Mesenchymal stem cell (in vitro differentiated cells and primary cell): ENCODE measurements at regions not wholly inside any gene's neighbourhood (a gene's known extent, or its start where the extent isn't known, plus 50 kb on each side); places are given as distances from the start of the nearest gene placed in this dataset.
A peak's percentile ranks its signal among the peaks of the same experiment; 100 is the strongest.

Experiments
- DNase-seq: peaks from one replicate; pipeline ENCODE4 v3.0.0-alpha.2; 2013
- H2AFZ ChIP-seq: one replicate; pipeline ENCODE4 v1.6.1; 2013; ENCODE audit warnings: low read depth, mild to moderate bottlenecking, control low read depth, inconsistent platforms, low read length, moderate library complexity
- H2AK5ac ChIP-seq: 2 replicates; pipeline ENCODE4 v1.6.1; 2013; ENCODE audit warnings: low read length, moderate library complexity, mild to moderate bottlenecking, inconsistent platforms; ENCODE audit not compliant: severe bottlenecking
- H2BK120ac ChIP-seq: one replicate; pipeline ENCODE4 v1.6.1; 2013; ENCODE audit warnings: low read depth, mild to moderate bottlenecking, inconsistent platforms, low read length, moderate library complexity
- H2BK12ac ChIP-seq, 2 experiments: one replicate each; pipeline ENCODE4 v1.6.1; 2013; ENCODE audit warnings: inconsistent platforms in 2 of 2, low read length in 2 of 2, mild to moderate bottlenecking in 2 of 2, moderate library complexity in 2 of 2, control low read depth in 1 of 2
- H2BK15ac ChIP-seq: one replicate; pipeline ENCODE4 v1.6.1; 2013; ENCODE audit warnings: mild to moderate bottlenecking, low read depth, inconsistent platforms; ENCODE audit not compliant: poor library complexity, severe bottlenecking
- H2BK5ac ChIP-seq: 2 replicates; pipeline ENCODE4 v1.6.1; 2013; ENCODE audit warnings: low read depth, mild to moderate bottlenecking, low read length, control low read depth, inconsistent platforms; ENCODE audit not compliant: poor library complexity, severe bottlenecking
- H3K14ac ChIP-seq, 2 experiments: one replicate each; pipeline ENCODE4 v1.6.1; 2013; ENCODE audit warnings: inconsistent platforms in 2 of 2, low read length in 2 of 2, control low read depth in 1 of 2, mild to moderate bottlenecking in 1 of 2, moderate library complexity in 1 of 2
- H3K18ac ChIP-seq, 2 experiments: one replicate each; pipeline ENCODE4 v1.6.1; 2013; ENCODE audit warnings: inconsistent platforms in 2 of 2, low read length in 2 of 2, control low read depth in 1 of 2, low read depth in 1 of 2, mild to moderate bottlenecking in 1 of 2
- H3K23ac ChIP-seq, 2 experiments: one replicate each; pipeline ENCODE4 v1.6.1; 2013; ENCODE audit warnings: inconsistent platforms in 2 of 2, low read length in 2 of 2, mild to moderate bottlenecking in 2 of 2, moderate library complexity in 2 of 2, control low read depth in 1 of 2
- H3K27ac ChIP-seq: 2 replicates; pipeline ENCODE4 v1.5.1; 2013; ENCODE audit warnings: mild to moderate bottlenecking, moderate library complexity, low read length, control low read depth, inconsistent platforms; ENCODE audit not compliant: poor library complexity, severe bottlenecking
- H3K27me3 ChIP-seq, 2 experiments: 2 replicates each; pipeline versions ENCODE4 v1.6.1 to v1.7.0; 2013; ENCODE audit warnings: low read length in 2 of 2, mild to moderate bottlenecking in 2 of 2, moderate library complexity in 2 of 2, control low read depth in 1 of 2, inconsistent platforms in 1 of 2; ENCODE audit not compliant: control insufficient read depth in 1 of 2, insufficient read depth in 1 of 2
- H3K36me3 ChIP-seq, 2 experiments: 2 replicates each; pipeline versions ENCODE4 v1.6.1 to v1.7.0; 2013; ENCODE audit warnings: low read length in 2 of 2, control low read depth in 1 of 2, inconsistent platforms in 1 of 2, low read depth in 1 of 2, mild to moderate bottlenecking in 1 of 2; ENCODE audit not compliant: insufficient read depth in 2 of 2, control insufficient read depth in 1 of 2
- H3K4ac ChIP-seq, 2 experiments: one replicate each; pipeline ENCODE4 v1.6.1; 2013; ENCODE audit warnings: inconsistent platforms in 2 of 2, low read length in 2 of 2, mild to moderate bottlenecking in 2 of 2, moderate library complexity in 2 of 2, control low read depth in 1 of 2, low read depth in 1 of 2
- H3K4me1 ChIP-seq: 2 replicates; pipeline ENCODE4 v1.6.1; 2013; ENCODE audit warnings: low read depth, low read length, control low read depth; ENCODE audit not compliant: control insufficient read depth, insufficient read depth
- H3K4me2 ChIP-seq: 2 replicates; pipeline ENCODE4 v1.6.1; 2013; ENCODE audit warnings: low read length, mild to moderate bottlenecking, inconsistent platforms; ENCODE audit not compliant: poor library complexity, severe bottlenecking
- H3K4me3 ChIP-seq, 2 experiments: 2 replicates each; pipeline versions ENCODE4 v1.5.1 to v1.7.0; 2013; ENCODE audit warnings: low read length in 2 of 2, mild to moderate bottlenecking in 2 of 2, control low read depth in 1 of 2, low read depth in 1 of 2; ENCODE audit not compliant: insufficient read depth in 1 of 2
- H3K79me1 ChIP-seq: replicated peaks from 2 replicates; pipeline ENCODE4 v1.6.1; 2013; ENCODE audit warnings: mild to moderate bottlenecking, control low read depth, low read length, inconsistent platforms; ENCODE audit not compliant: poor library complexity, severe bottlenecking
- H3K9ac ChIP-seq: 2 replicates; pipeline ENCODE4 v1.7.0; 2013; ENCODE audit warnings: mild to moderate bottlenecking, low read length, moderate library complexity
- H3K9me3 ChIP-seq: 2 replicates; pipeline ENCODE4 v1.7.0; 2013; ENCODE audit warnings: mild to moderate bottlenecking, low read length; ENCODE audit not compliant: control insufficient read depth
- H4K8ac ChIP-seq: one replicate; pipeline ENCODE4 v1.6.1; 2013; ENCODE audit warnings: inconsistent platforms, mild to moderate bottlenecking, low read length, moderate library complexity
- H4K91ac ChIP-seq: one replicate; pipeline ENCODE4 v1.6.1; 2013; ENCODE audit warnings: mild to moderate bottlenecking, low read length, inconsistent platforms
- WGBS: methylation state at CpG from one replicate; pipeline ENCODE4 v1.1.7; 2013; ENCODE audit warnings: mixed read lengths; 5-methylcytosine and 5-hydroxymethylcytosine counted together

DNA sequence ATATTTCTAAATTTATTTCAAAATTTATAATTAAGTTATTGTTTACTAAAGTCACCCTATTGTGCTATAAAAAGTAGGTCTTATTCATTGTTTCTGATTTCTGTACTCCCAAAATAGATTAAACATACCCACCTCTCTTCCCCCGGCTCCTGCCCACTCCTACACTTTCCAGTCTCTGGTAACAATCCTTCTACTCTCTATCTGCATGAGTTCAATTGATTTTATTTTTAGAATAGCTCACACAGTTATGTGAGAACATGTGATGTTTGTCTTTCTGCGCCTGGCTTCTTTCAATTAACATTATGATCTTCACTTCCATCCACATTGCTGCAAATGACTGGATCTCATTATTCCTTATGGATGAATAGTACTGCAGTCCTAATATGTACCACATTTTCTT lies 269.3 kb downstream of the ACTRT1 start:
- Histone ChIP-seq H3K4me1 (no peaks in the 10 kb centered on the region), H2BK15ac (no peak overlapping the region), H3K4me2 (no peak overlapping the region), H3K9me3 (peaks cover 3% of the 10 kb centered on the region), H3K4me3 (no peak overlapping the region), H3K79me1 (no peaks in the 10 kb centered on the region), H2BK5ac (no peak overlapping the region), H3K36me3 (no peaks in the 10 kb centered on the region), H3K9ac (no peak overlapping the region), H3K18ac (no peak overlapping the region), H4K8ac (no peak overlapping the region), H3K4ac (no peak overlapping the region), H2AK5ac (no peak overlapping the region), H4K91ac (no peak overlapping the region), H2BK12ac (no peak overlapping the region), H3K27me3 (no peaks in the 10 kb centered on the region), H2AFZ (no peak overlapping the region), H2BK120ac (no peak overlapping the region), H3K23ac (no peak overlapping the region), H3K27ac (no peak overlapping the region), H3K14ac (no peak overlapping the region)
- DNase-seq, result no peak
- no CpG with 5 or more reads among the region's 2 CpGs for WGBS

DNA sequence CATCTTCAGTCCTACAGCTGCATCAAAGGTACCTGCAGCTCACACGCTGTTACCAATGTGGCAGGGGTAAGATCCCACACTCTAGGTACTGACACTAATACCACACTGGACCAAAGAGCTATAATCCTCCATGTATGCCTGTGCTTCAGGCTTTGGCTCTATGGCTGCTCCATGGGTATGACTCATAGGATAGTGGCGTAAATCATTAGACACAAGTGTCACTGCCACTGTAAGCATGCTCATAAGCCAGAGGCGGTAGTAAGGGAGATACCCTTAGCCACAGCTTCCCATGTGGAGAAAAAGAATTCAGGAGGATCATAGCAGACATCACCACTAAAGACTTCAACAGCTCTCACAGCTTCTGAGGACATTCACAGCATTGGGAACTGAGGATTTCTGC lies 287.5 kb downstream of the ACTRT1 start:
- H3K9me3 ChIP-seq, result no peaks in the 10 kb centered on the region
- DNase-seq, result peak; percentile 32
- no peak overlapping the region for H2AFZ ChIP-seq
- no peak overlapping the region for H4K91ac ChIP-seq
- H3K4ac ChIP-seq, result no peak overlapping the region
- H3K4me1 ChIP-seq, result peaks cover 2% of the 10 kb centered on the region
- H3K27ac ChIP-seq, result no peak overlapping the region
- no peak overlapping the region for H3K18ac ChIP-seq
- no peak overlapping the region for H2AK5ac ChIP-seq
- H4K8ac ChIP-seq, result no peak overlapping the region
- no peak overlapping the region for H3K4me3 ChIP-seq
- no peak overlapping the region for H2BK120ac ChIP-seq
- 80% methylated on average over 1 of the region's 3 CpGs for WGBS
- no peaks in the 10 kb centered on the region for H3K36me3 ChIP-seq
- H3K14ac ChIP-seq, result no peak overlapping the region
- H3K9ac ChIP-seq, result no peak overlapping the region
- no peak overlapping the region for H3K23ac ChIP-seq
- no peaks in the 10 kb centered on the region for H3K27me3 ChIP-seq
- no peak overlapping the region for H2BK5ac ChIP-seq
- H2BK12ac ChIP-seq, result no peak overlapping the region
- no peak overlapping the region for H3K4me2 ChIP-seq
- no peaks in the 10 kb centered on the region for H3K79me1 ChIP-seq
- H2BK15ac ChIP-seq, result no peak overlapping the region

DNA sequence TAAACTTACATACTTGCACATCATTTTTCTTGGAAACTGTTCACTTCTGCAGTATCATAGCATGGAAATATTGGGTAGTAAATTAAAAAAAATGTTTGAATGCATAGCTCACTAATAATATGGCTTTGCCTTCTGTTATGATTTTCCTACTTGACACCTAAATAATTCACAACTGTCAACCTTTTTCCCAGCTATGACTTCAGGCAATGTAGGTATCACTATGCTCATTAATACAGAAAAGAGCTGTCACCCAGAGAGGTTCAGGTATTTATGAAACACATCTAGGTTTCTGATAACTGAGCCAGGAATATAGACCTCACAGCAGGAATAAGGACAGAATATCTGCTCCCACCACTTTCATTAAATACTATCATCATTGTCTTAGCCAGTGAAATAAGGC lies 289.5 kb downstream of the ACTRT1 start:
- H2BK120ac ChIP-seq, result no peak overlapping the region
- H3K36me3 ChIP-seq, result no peaks in the 10 kb centered on the region
- DNase-seq, result no peak
- H3K9me3 ChIP-seq, result no peaks in the 10 kb centered on the region
- no peak overlapping the region for H4K91ac ChIP-seq
- H3K9ac ChIP-seq, result no peak overlapping the region
- no peak overlapping the region for H2AFZ ChIP-seq
- no peak overlapping the region for H3K18ac ChIP-seq
- H2AK5ac ChIP-seq, result no peak overlapping the region
- H3K27ac ChIP-seq, result no peak overlapping the region
- H3K79me1 ChIP-seq, result no peaks in the 10 kb centered on the region
- no peaks in the 10 kb centered on the region for H3K27me3 ChIP-seq
- no peak overlapping the region for H3K4ac ChIP-seq
- no peak overlapping the region for H2BK12ac ChIP-seq
- no peak overlapping the region for H3K4me3 ChIP-seq
- no peak overlapping the region for H2BK5ac ChIP-seq
- peaks cover 2% of the 10 kb centered on the region for H3K4me1 ChIP-seq
- no peak overlapping the region for H4K8ac ChIP-seq
- H3K14ac ChIP-seq, result no peak overlapping the region
- no peak overlapping the region for H3K4me2 ChIP-seq
- H2BK15ac ChIP-seq, result no peak overlapping the region
- no peak overlapping the region for H3K23ac ChIP-seq

- DNase-seq, result no peak
- H3K36me3 ChIP-seq, result no peaks in the 10 kb centered on the region
- H3K14ac ChIP-seq, result no peak overlapping the region
- H3K27me3 ChIP-seq, result no peaks in the 10 kb centered on the region
- no peak overlapping the region for H2BK15ac ChIP-seq
- no peak overlapping the region for H3K4me3 ChIP-seq
- no peaks in the 10 kb centered on the region for H3K9me3 ChIP-seq
- H3K4me2 ChIP-seq, result no peak overlapping the region
- no peak overlapping the region for H2BK12ac ChIP-seq
- H3K4ac ChIP-seq, result no peak overlapping the region
- H2AFZ ChIP-seq, result no peak overlapping the region
- H2BK120ac ChIP-seq, result no peak overlapping the region
- H3K18ac ChIP-seq, result no peak overlapping the region
- no peak overlapping the region for H3K9ac ChIP-seq
- H3K4me1 ChIP-seq, result no peaks in the 10 kb centered on the region
- H4K8ac ChIP-seq, result no peak overlapping the region
- H2BK5ac ChIP-seq, result no peak overlapping the region
- H3K23ac ChIP-seq, result no peak overlapping the region
- no peak overlapping the region for H2AK5ac ChIP-seq
- no peaks in the 10 kb centered on the region for H3K79me1 ChIP-seq
- no peak overlapping the region for H4K91ac ChIP-seq
- no peak overlapping the region for H3K27ac ChIP-seq
Observed at GRCh38 chrX:127732709-127733108, 319.5 kb downstream of the ACTRT1 start.
